Nephron (organoid): ENCODE measurements at regions not wholly inside any gene's neighbourhood (a gene's known extent, or its start where the extent isn't known, plus 50 kb on each side); places are given as distances from the start of the nearest gene placed in this dataset.

Source experiments
- H3K27ac Mint-ChIP-seq, 3 experiments: 2 replicates each; pipeline ENCODE4 v1.8.0; 2020; ENCODE audit warnings: mixed read lengths in 3 of 3, mild to moderate bottlenecking in 2 of 3, moderate library complexity in 1 of 3
- H3K27me3 Mint-ChIP-seq: 2 replicates; pipeline ENCODE4 v1.8.0; 2021; ENCODE audit warnings: low read depth, mild to moderate bottlenecking, moderate library complexity, mixed read lengths
- H3K36me3 Mint-ChIP-seq: 2 replicates; pipeline ENCODE4 v1.8.0; 2020; ENCODE audit warnings: low read depth, mixed read lengths
- H3K4me1 Mint-ChIP-seq: 2 replicates; pipeline ENCODE4 v1.8.0; 2020; ENCODE audit warnings: mixed read lengths
- H3K4me3 Mint-ChIP-seq, 3 experiments: 2 replicates each; pipeline ENCODE4 v1.8.0; 2020; ENCODE audit warnings: mild to moderate bottlenecking in 3 of 3, mixed read lengths in 3 of 3, moderate library complexity in 2 of 3
- H3K9me3 Mint-ChIP-seq: 2 replicates; pipeline ENCODE4 v1.8.0; 2020; ENCODE audit warnings: mixed read lengths
- TF ChIP-seq, protein P1 (sequence below), 3 experiments: fragments of 200-600 bp; sonication (generic); IDR thresholded peaks; one replicate each; pipeline ENCODE4 v1.5.0; 2021; ENCODE audit warnings: antibody characterized with exemption in 3 of 3; ENCODE audit not compliant: unreplicated experiment in 3 of 3

DNA sequence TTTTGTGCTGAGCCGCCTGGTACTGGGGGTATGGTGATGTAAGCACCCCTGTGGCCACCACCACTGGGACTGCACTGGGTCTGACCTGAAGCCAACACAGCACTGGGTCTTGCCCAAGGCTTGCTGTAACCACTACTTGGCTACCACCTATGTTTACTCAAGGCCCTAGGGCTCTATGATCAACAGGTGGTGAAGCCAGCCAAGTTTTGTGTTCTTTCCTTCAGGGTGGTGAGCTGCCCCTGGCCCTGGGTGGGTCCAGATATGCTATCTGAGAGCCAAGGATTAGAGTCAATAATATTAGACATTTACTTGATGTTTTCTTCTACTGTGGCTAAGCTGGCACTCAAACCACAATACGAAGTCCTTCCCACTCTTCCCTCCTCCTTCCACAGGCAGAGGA, 55.1 kb upstream of the PAGE4 start:
- TF ChIP-seq, protein P1, sequence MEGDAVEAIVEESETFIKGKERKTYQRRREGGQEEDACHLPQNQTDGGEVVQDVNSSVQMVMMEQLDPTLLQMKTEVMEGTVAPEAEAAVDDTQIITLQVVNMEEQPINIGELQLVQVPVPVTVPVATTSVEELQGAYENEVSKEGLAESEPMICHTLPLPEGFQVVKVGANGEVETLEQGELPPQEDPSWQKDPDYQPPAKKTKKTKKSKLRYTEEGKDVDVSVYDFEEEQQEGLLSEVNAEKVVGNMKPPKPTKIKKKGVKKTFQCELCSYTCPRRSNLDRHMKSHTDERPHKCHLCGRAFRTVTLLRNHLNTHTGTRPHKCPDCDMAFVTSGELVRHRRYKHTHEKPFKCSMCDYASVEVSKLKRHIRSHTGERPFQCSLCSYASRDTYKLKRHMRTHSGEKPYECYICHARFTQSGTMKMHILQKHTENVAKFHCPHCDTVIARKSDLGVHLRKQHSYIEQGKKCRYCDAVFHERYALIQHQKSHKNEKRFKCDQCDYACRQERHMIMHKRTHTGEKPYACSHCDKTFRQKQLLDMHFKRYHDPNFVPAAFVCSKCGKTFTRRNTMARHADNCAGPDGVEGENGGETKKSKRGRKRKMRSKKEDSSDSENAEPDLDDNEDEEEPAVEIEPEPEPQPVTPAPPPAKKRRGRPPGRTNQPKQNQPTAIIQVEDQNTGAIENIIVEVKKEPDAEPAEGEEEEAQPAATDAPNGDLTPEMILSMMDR (IDR thresholded peaks at IDR 0.05; ENCODE audit: unreplicated experiment in 3 of 3) = no peak
- peaks cover 18% of the 10 kb centered on the region for H3K9me3 Mint-ChIP-seq

DNA sequence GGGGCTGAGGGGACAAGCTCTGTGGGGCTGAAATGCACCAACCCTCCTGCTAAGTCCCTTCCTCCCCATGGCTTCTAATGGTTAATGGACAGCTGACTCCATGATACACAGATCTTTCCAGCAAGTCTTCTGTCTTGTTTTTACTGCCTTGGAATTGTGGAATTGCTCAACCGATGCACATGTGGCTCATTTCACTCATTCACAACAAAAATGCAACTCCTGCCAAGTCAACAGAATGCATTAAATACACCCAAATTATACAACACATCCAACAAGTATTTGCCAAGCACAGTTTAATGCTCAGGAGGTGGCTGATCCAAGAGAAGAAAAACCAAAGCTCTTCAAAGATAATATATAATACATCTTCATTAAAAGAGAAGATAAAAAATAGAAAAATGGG, 61.9 kb upstream of the PAGE4 start:
- TF ChIP-seq, protein P1 (IDR thresholded peaks at IDR 0.05; ENCODE audit: unreplicated experiment in 3 of 3) = no peak
- peaks cover 4% of the 10 kb centered on the region for H3K9me3 Mint-ChIP-seq
- H3K27me3 Mint-ChIP-seq = no peaks in the 10 kb centered on the region
- H3K27ac Mint-ChIP-seq = peak overlapping the region; percentile 71 to 96 (median 91)
- H3K4me1 Mint-ChIP-seq = peaks cover 17% of the 10 kb centered on the region
- H3K4me3 Mint-ChIP-seq = peak overlapping the region in 1 of 3 experiments; percentile 15
- H3K36me3 Mint-ChIP-seq = no peaks in the 10 kb centered on the region

More for the DNA sequence above, 55.1 kb upstream of the PAGE4 start:
- H3K27ac Mint-ChIP-seq = no peak overlapping the region
- no peaks in the 10 kb centered on the region for H3K4me1 Mint-ChIP-seq
- H3K27me3 Mint-ChIP-seq = no peaks in the 10 kb centered on the region
- no peaks in the 10 kb centered on the region for H3K36me3 Mint-ChIP-seq
- H3K4me3 Mint-ChIP-seq = no peak overlapping the region

- H3K36me3 Mint-ChIP-seq = no peaks in the 10 kb centered on the region
- no peak overlapping the region for H3K4me3 Mint-ChIP-seq
- TF ChIP-seq, protein P1 (IDR thresholded peaks at IDR 0.05; ENCODE audit: unreplicated experiment in 3 of 3) = no peak
- peaks cover 22% of the 10 kb centered on the region for H3K4me1 Mint-ChIP-seq
- H3K27ac Mint-ChIP-seq = peak overlapping the region in 2 of 3 experiments; percentile 17 to 22
- no peaks in the 10 kb centered on the region for H3K27me3 Mint-ChIP-seq
- no peaks in the 10 kb centered on the region for H3K9me3 Mint-ChIP-seq
Measured at GRCh38 chrX:49762175-49762720, 66.5 kb upstream of the PAGE1 start.

DNA sequence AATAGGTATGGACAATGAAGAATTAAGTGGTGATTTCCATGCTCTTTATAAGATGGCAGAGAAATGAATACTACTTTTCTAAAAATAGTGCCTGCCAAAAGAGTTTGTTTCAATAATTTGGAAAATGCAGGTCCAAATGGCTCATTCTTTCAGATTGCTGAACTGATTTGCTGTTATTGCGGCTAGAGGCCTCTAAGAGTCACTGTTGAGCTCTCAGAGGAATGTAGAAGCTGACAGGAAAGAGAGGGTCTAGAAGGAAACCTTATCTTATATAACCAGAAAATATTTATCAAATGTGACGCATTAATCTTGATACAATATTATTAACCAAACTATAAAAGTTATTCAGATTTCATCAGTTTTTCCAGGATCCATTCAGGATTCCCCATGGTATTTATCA, 65.7 kb upstream of the PAGE1 start:
- Mint-ChIP-seq H3K27ac (peak overlapping the region in 2 of 3 experiments; percentile 89 to 90), H3K36me3 (no peaks in the 10 kb centered on the region), H3K4me1 (peaks cover 22% of the 10 kb centered on the region), H3K9me3 (no peaks in the 10 kb centered on the region), H3K4me3 (no peak overlapping the region), H3K27me3 (no peaks in the 10 kb centered on the region)
- TF ChIP-seq, protein P1 (IDR thresholded peaks at IDR 0.05; ENCODE audit: unreplicated experiment in 3 of 3) = peak; percentile 47 to 55 (median 53)

- Mint-ChIP-seq H3K27ac (peak overlapping the region in 2 of 3 experiments; percentile 89 to 90), H3K4me1 (peaks cover 24% of the 10 kb centered on the region), H3K4me3 (no peak overlapping the region), H3K36me3 (no peaks in the 10 kb centered on the region), H3K27me3 (no peaks in the 10 kb centered on the region), H3K9me3 (no peaks in the 10 kb centered on the region)
- TF ChIP-seq, protein P1 (IDR thresholded peaks at IDR 0.05; ENCODE audit: unreplicated experiment in 3 of 3) = no peak
Measured at GRCh38 chrX:49760290-49760890, 64.6 kb upstream of the PAGE1 start.

DNA sequence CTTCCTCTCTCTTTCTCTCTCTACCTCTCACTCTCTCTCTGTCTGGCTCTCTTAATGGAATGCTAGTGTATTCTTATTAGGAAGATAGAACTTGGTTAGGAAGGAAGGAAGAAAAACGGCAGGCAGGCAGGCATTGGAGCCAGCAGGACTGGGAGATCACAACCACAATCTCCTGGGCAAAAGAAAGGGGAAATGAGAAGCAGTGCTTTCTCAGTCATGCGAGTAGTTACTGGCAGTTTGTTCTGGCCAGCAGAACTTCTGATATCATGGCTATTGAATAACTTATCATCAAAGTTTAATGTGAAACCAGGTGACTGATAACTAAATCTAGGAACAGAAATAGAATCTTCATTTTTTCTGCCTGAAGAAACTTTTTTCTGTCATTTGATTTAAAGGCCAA, 60.9 kb upstream of the PAGE1 start:
- TF ChIP-seq, protein P1 (IDR thresholded peaks at IDR 0.05; ENCODE audit: unreplicated experiment in 3 of 3) = no peak
- Mint-ChIP-seq H3K27ac (peak overlapping the region in 2 of 3 experiments; percentile 11 to 66), H3K36me3 (no peaks in the 10 kb centered on the region), H3K4me1 (peaks cover 14% of the 10 kb centered on the region), H3K27me3 (no peaks in the 10 kb centered on the region), H3K9me3 (no peaks in the 10 kb centered on the region), H3K4me3 (no peak overlapping the region)
